ENCODE measurements at regions not wholly inside any gene's neighbourhood (a gene's known extent, or its start where the extent isn't known, plus 50 kb on each side); places are given as distances from the start of the nearest gene placed in this dataset.

GRCh38 chr3:56976651-56977560 lies 83.6 kb upstream of the SPATA12 start:
- TF ChIP-seq, protein P1, sequence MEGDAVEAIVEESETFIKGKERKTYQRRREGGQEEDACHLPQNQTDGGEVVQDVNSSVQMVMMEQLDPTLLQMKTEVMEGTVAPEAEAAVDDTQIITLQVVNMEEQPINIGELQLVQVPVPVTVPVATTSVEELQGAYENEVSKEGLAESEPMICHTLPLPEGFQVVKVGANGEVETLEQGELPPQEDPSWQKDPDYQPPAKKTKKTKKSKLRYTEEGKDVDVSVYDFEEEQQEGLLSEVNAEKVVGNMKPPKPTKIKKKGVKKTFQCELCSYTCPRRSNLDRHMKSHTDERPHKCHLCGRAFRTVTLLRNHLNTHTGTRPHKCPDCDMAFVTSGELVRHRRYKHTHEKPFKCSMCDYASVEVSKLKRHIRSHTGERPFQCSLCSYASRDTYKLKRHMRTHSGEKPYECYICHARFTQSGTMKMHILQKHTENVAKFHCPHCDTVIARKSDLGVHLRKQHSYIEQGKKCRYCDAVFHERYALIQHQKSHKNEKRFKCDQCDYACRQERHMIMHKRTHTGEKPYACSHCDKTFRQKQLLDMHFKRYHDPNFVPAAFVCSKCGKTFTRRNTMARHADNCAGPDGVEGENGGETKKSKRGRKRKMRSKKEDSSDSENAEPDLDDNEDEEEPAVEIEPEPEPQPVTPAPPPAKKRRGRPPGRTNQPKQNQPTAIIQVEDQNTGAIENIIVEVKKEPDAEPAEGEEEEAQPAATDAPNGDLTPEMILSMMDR (IDR thresholded peaks at IDR 0.05; ENCODE audit: low read depth, low read length), result no peak
- Histone ChIP-seq H3K9me3 (no peaks in the 10 kb centered on the region), H3K36me3 (no peaks in the 10 kb centered on the region), H3K4me1 (peaks cover 26% of the 10 kb centered on the region), H3K4me3 (ENCODE audit: low read depth, low read length) (no peak overlapping the region), H3K27me3 (no peaks in the 10 kb centered on the region)
- peak; percentile 85 for DNase-seq

DNA sequence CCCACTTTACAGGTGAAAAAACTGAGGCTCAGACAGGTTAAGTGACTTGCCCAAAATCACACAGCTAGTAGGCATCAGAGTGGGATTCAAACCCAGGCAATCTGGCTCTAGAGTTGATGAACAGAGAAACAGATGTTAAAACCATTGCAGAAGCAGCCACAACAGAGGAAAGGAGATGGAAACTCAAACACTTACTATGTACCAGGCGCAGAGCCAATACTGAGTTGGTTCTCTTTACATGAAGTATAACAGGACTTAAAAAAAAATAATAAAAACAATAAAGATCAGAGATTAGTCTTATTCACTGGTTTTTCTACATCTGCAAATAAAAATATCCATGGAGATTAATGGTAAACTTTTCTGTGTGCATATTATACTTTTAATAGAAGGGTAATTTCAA lies 84.9 kb upstream of the SPATA12 start:
- Histone ChIP-seq H3K4me1 (peaks cover 14% of the 10 kb centered on the region), H3K36me3 (no peaks in the 10 kb centered on the region), H3K27me3 (no peaks in the 10 kb centered on the region), H3K9me3 (no peaks in the 10 kb centered on the region), H3K4me3 (ENCODE audit: low read depth, low read length) (no peak overlapping the region)
- no peak for DNase-seq
- TF ChIP-seq, protein P1 (IDR thresholded peaks at IDR 0.05; ENCODE audit: low read depth, low read length), result no peak

DNA sequence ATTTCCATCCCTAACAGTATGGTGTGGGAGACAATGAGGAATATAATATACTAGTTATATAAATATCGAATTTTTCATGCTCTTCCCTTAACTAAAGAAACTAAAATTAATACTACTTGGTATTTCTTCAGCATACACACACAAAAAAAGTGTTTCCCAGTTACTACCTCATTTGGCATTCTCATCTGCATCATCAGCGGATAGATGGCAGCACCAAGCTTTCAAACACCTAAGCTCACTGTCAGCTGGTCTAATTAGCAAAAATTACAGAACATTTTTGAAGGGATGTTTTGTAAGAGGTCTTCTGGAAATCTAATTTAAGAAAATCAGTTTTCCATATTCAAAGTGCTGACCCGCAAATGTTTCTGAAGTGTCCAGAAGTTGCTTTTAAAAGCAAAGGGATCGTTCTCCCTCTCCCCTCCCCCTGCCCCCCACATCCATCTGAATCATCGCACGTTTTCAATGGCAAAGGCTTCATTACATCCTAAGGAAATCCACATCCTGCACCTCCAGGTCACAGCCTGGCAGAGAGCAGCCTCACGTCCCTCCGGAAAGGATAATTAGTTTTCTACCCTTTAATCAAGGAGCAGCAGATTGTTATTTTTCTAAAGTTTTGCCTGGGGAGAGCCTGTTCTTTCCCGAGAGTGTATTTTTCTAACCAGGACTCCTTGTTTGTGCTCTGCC lies 86.1 kb upstream of the SPATA12 start:
- peaks cover 12% of the 10 kb centered on the region for H3K4me1 ChIP-seq
- no peaks in the 10 kb centered on the region for H3K36me3 ChIP-seq
- TF ChIP-seq, protein P1 (IDR thresholded peaks at IDR 0.05; ENCODE audit: low read depth, low read length), result no peak
- DNase-seq, result no peak
- H3K9me3 ChIP-seq, result no peaks in the 10 kb centered on the region
- H3K4me3 ChIP-seq (ENCODE audit: low read depth, low read length), result no peak overlapping the region
- H3K27me3 ChIP-seq, result no peaks in the 10 kb centered on the region

DNA sequence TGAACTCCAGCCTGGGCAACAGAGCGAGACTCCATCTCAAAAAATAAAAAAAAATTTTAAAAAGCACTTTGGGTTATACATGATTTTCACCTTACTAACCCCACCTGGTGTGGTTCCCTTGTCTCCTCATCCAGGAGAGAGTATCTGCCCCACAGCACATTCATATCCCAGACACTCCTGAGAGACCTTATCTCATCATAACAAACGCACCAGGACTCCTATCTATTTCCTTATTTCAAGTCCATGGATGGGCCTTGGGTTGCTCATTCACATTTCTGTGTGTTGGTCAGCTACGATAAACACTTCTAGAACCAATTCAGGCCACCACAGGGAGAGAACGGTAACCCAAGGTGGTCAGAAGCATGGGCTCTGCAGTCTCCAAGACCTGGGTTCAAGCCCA lies 88.6 kb upstream of the SPATA12 start:
- H3K4me3 ChIP-seq (ENCODE audit: low read depth, low read length), result no peak overlapping the region
- no peaks in the 10 kb centered on the region for H3K36me3 ChIP-seq
- 0 out of 2 replicates have a peak, but pooled peaks cover 5% of the 10 kb centered on the region for H3K4me1 ChIP-seq
- no peak for DNase-seq
- no peaks in the 10 kb centered on the region for H3K27me3 ChIP-seq
- TF ChIP-seq, protein P1 (IDR thresholded peaks at IDR 0.05; ENCODE audit: low read depth, low read length), result no peak
- H3K9me3 ChIP-seq, result no peaks in the 10 kb centered on the region

DNA sequence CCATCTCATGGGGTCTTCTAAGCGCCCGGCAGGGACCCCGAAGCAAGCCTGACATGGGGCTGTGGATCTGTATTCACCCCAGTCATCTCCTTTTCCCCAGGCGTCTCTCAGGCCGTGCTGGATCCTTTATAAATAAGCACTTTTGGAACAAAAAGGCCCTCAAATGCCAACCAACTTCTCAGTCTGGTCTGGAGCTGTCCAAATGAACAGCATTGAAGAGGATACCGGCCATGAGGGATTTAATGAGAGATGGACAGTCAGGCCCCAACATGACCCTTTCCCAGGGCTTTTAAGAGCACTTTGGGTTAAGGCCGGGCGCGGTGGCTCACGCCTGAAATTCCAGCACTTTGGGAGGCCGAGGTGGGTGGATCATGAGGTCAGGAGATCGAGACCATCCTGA lies 89.2 kb upstream of the SPATA12 start:
- H3K27me3 ChIP-seq, result no peaks in the 10 kb centered on the region
- TF ChIP-seq, protein P1 (IDR thresholded peaks at IDR 0.05; ENCODE audit: low read depth, low read length), result no peak
- H3K36me3 ChIP-seq, result no peaks in the 10 kb centered on the region
- no peaks in the 10 kb centered on the region for H3K9me3 ChIP-seq
- no peak for DNase-seq
- H3K4me3 ChIP-seq (ENCODE audit: low read depth, low read length), result no peak overlapping the region
- H3K4me1 ChIP-seq, result no peaks in the 10 kb centered on the region

DNA sequence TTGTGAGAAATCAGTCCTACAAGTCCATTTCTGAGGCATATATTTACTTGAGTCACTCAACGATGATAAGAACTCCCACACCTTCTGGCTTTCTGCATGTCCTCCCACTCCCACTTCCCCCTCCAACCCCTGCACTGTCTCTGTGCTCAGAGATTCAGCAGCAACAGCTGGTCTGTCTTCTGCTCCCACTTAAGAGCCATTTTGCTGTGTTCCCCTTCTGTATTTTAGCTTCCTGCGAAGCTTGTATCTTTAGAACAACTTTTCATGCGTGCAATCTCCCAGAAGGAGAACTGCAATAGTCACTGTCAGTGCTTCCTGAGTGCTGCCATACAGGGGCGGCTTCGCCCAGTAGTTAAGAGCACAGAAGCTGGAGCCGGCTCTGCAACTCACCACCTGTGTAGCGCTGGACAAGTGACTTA lies 90.0 kb upstream of the SPATA12 start:
- Histone ChIP-seq H3K36me3 (no peaks in the 10 kb centered on the region), H3K4me1 (no peaks in the 10 kb centered on the region), H3K27me3 (no peaks in the 10 kb centered on the region), H3K9me3 (no peaks in the 10 kb centered on the region), H3K4me3 (ENCODE audit: low read depth, low read length) (no peak overlapping the region)
- TF ChIP-seq, protein P1 (IDR thresholded peaks at IDR 0.05; ENCODE audit: low read depth, low read length), result no peak
- no peak for DNase-seq
